H1 (cell line): ENCODE measurements at regions not wholly inside any gene's neighbourhood (a gene's known extent, or its start where the extent isn't known, plus 50 kb on each side); places are given as distances from the start of the nearest gene placed in this dataset.

Experiments used
- CBX8 ChIP-seq: fragments of 300-800, 300-1000 bp; sonication (generic); IDR thresholded peaks from 2 replicates; pipeline ENCODE4 v1.7.1; 2016; ENCODE audit warnings: low read depth, low read length, borderline replicate concordance
- RXRA ChIP-seq: IDR thresholded peaks from 2 replicates; pipeline ENCODE4 v1.6.1; 2011; ENCODE audit warnings: low read depth, mild to moderate bottlenecking, low read length, moderate library complexity; ENCODE audit not compliant: insufficient read depth
- SP2 ChIP-seq: IDR thresholded peaks from 2 replicates; pipeline ENCODE4 v1.6.1; 2012; ENCODE audit warnings: mild to moderate bottlenecking, low read length, inconsistent platforms
- TAF7 ChIP-seq: optimal IDR thresholded peaks from 2 replicates; pipeline ENCODE3; 2011; ENCODE audit warnings: low read depth, mild to moderate bottlenecking, inconsistent platforms, low read length, moderate library complexity, borderline replicate concordance
- TEAD4 ChIP-seq: IDR thresholded peaks from 2 replicates; pipeline ENCODE4 v1.6.1; 2012; ENCODE audit warnings: low read depth, low read length, inconsistent platforms, mixed read lengths

DNA sequence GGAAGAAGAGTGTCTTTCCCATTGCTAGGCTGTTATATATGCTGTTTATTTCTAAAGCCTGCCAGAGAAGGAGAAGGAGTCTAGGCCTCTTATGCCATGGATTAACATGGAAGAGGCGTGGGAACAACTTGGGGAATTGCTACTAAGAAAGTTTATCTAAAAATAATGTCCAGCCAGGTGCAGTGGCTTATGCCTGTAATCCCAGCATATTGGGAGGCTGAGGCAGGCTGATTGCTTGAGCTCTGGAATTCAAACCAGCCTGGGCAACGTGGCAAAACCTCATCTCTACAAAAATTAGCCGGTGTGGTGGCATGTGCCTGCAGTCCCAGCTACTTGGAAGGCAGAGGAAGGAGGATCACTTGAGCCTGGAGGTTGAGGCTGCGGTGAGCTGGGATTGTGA is 51.7 kb upstream of the ARPP19 start (continued):
- TF ChIP-seq SP2 (no peak), CBX8 (no peak), TAF7 (no peak), RXRA (no peak), TEAD4 (no peak)
